ENCODE measurements at regions not wholly inside any gene's neighbourhood (a gene's known extent, or its start where the extent isn't known, plus 50 kb on each side); places are given as distances from the start of the nearest gene placed in this dataset.

DNA sequence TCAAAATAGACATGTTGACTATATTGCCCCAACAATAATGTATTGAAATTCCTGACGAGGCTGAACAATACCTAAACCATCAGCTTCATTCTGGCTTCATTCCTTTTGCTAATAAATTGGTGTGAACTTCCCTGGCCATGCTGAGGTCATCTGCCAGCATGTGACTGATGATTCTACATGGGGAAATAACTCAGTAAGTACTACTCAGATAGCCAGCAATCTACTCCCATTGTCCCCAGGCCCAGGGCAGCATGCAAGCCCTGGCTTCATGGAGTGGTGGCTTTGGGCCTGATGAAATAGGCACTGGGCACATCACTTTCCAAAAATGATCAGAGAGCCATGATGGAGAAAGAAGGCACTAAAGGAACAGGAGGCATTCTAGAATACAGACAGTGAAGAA, 468.5 kb upstream of the PIK3C3 start:
- CTCF ChIA-PET, result no interaction called here

DNA sequence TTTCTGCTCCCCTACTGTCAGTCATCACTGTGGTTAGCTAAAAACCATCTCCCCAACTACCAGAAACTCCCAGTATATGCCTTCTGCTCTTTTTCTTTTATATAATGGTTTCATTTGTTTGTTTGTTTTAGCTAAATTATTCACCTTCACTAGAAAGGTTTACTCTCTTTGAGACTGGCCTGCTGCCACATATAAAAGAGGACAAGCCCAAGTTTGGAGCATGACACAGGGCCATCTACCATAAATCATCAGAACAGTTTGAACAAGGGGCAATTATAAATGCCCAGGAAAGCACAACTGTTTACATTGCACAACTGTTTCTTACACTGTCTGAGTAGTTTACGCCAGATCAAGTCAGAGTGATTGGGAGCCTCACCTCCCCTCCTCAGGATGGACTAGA, 471.0 kb upstream of the PIK3C3 start:
- no peak overlapping the region for H3K4me3 ChIP-seq (replicated peaks in 1 of 3; ENCODE audit: insufficient read depth in 1 of 3, low read depth in 1 of 3, low read length in 3 of 3)
- no peaks in the 10 kb centered on the region for H3K36me3 ChIP-seq (ENCODE audit: control insufficient read depth in 2 of 2, extremely low read depth in 1 of 2, insufficient read depth in 2 of 2, low read length in 2 of 2)
- no peaks in the 10 kb centered on the region for H3K9me1 ChIP-seq (replicated peaks; ENCODE audit: control insufficient read depth, extremely low read depth, insufficient read depth, low read length)
- dilution Hi-C loops (cut with MboI; ENCODE audit: extremely low pct_ligation_motif_present, low sequenced_read_pairs) (no loop called here), intact Hi-C loops (cut with micrococcal nuclease) (no loop called here)
- CTCF ChIA-PET, result no interaction called here
- H3K9ac ChIP-seq (replicated peaks; ENCODE audit: extremely low read depth, insufficient read depth, low read length), result no peak overlapping the region
- DNase-seq (ENCODE audit: low read depth, low spot score), result no peak
- POLR2A ChIA-PET, result no interaction called here
- no peak overlapping the region for H2AFZ ChIP-seq (ENCODE audit: low read depth, low read length)
- no peak for TF ChIP-seq MAX (IDR thresholded peaks at IDR 0.05; ENCODE audit: insufficient read depth, insufficient read length)
- no peak for TF ChIP-seq CTCF (IDR thresholded peaks at IDR 0.05; ENCODE audit: extremely low read depth in 1 of 2, insufficient read depth in 1 of 2, low read depth in 1 of 2, low read length in 2 of 2)
- TF ChIP-seq POLR2A (IDR thresholded peaks at IDR 0.05; ENCODE audit: low read depth, low read length), result no peak
- no peak overlapping the region for H3K27ac ChIP-seq (ENCODE audit: insufficient read depth, low read depth, low read length)
- no peaks in the 10 kb centered on the region for H3K27me3 ChIP-seq (ENCODE audit: control insufficient read depth in 2 of 2, insufficient read depth in 2 of 2, low read length in 2 of 2)
- no peaks in the 10 kb centered on the region for H3K79me2 ChIP-seq (ENCODE audit: control insufficient read depth, insufficient read depth, low read length)
- H3K4me2 ChIP-seq (ENCODE audit: insufficient read depth, low read length), result no peak overlapping the region
- no peak for FAIRE-seq
- no peaks in the 10 kb centered on the region for H3K4me1 ChIP-seq (ENCODE audit: control insufficient read depth, extremely low read depth, insufficient read depth, low read length)
- no peaks in the 10 kb centered on the region for H4K20me1 ChIP-seq (replicated peaks; ENCODE audit: control insufficient read depth, extremely low read depth, insufficient read depth, low read length)
- no peaks in the 10 kb centered on the region for H3K9me3 ChIP-seq (replicated peaks; ENCODE audit: control insufficient read depth, insufficient read depth, low read length)
- BruUV-seq (replicated peaks), result no TSS peak

More for the DNA sequence above, 468.5 kb upstream of the PIK3C3 start:
- DNase-seq (ENCODE audit: low read depth, low spot score) (no peak), FAIRE-seq (no peak)
- H3K9ac ChIP-seq (replicated peaks; ENCODE audit: extremely low read depth, insufficient read depth, low read length), result no peak overlapping the region
- H3K4me1 ChIP-seq (ENCODE audit: control insufficient read depth, extremely low read depth, insufficient read depth, low read length), result no peaks in the 10 kb centered on the region
- TF ChIP-seq CTCF (IDR thresholded peaks at IDR 0.05; ENCODE audit: extremely low read depth in 1 of 2, insufficient read depth in 1 of 2, low read depth in 1 of 2, low read length in 2 of 2), result no peak
- no peak for TF ChIP-seq POLR2A (IDR thresholded peaks at IDR 0.05; ENCODE audit: low read depth, low read length)
- no peak for TF ChIP-seq MAX (IDR thresholded peaks at IDR 0.05; ENCODE audit: insufficient read depth, insufficient read length)
- intact Hi-C loops (cut with micrococcal nuclease) (no loop called here), dilution Hi-C loops (cut with MboI; ENCODE audit: extremely low pct_ligation_motif_present, low sequenced_read_pairs) (no loop called here)
- no peaks in the 10 kb centered on the region for H3K36me3 ChIP-seq (ENCODE audit: control insufficient read depth in 2 of 2, extremely low read depth in 1 of 2, insufficient read depth in 2 of 2, low read length in 2 of 2)
- H4K20me1 ChIP-seq (replicated peaks; ENCODE audit: control insufficient read depth, extremely low read depth, insufficient read depth, low read length), result no peaks in the 10 kb centered on the region
- no peak overlapping the region for H3K27ac ChIP-seq (ENCODE audit: insufficient read depth, low read depth, low read length)
- no peaks in the 10 kb centered on the region for H3K27me3 ChIP-seq (ENCODE audit: control insufficient read depth in 2 of 2, insufficient read depth in 2 of 2, low read length in 2 of 2)
- no peaks in the 10 kb centered on the region for H3K79me2 ChIP-seq (ENCODE audit: control insufficient read depth, insufficient read depth, low read length)
- POLR2A ChIA-PET, result no interaction called here
- H3K4me2 ChIP-seq (ENCODE audit: insufficient read depth, low read length), result no peak overlapping the region
- no peak overlapping the region for H3K4me3 ChIP-seq (replicated peaks in 1 of 3; ENCODE audit: insufficient read depth in 1 of 3, low read depth in 1 of 3, low read length in 3 of 3)
- H3K9me3 ChIP-seq (replicated peaks; ENCODE audit: control insufficient read depth, insufficient read depth, low read length), result no peaks in the 10 kb centered on the region
- H2AFZ ChIP-seq (ENCODE audit: low read depth, low read length), result no peak overlapping the region
- BruUV-seq (replicated peaks), result no TSS peak
- no peaks in the 10 kb centered on the region for H3K9me1 ChIP-seq (replicated peaks; ENCODE audit: control insufficient read depth, extremely low read depth, insufficient read depth, low read length)

All from endothelial cell of umbilical vein (primary cell).